Fibroblast of lung (primary cell): ENCODE measurements at regions not wholly inside any gene's neighbourhood (a gene's known extent, or its start where the extent isn't known, plus 50 kb on each side); places are given as distances from the start of the nearest gene placed in this dataset.
"Not testable (repeated sequence)": the region's sequence is repeated elsewhere in the genome, so short reads cannot be mapped to it uniquely, and the experiment has no call there.

ENCODE experiments used
- DNase-seq, 2 donors: peaks; one replicate each; pipeline versions ENCODE4 v3.0.0 to v3.0.0-alpha.2; 2010; ENCODE audit warnings: low read depth in 2 of 2
- H2AFZ ChIP-seq: 2 replicates; pipeline ENCODE4 v1.5.1; 2012; ENCODE audit warnings: low read length, control low read depth, inconsistent platforms
- H3K27ac ChIP-seq: 2 replicates; pipeline ENCODE4 v1.5.1; 2011; ENCODE audit warnings: low read length, control low read depth; ENCODE audit not compliant: insufficient read depth
- H3K27me3 ChIP-seq: 2 replicates; pipeline ENCODE4 v1.5.1; 2011; ENCODE audit warnings: mild to moderate bottlenecking, low read length; ENCODE audit not compliant: control insufficient read depth, insufficient read depth
- H3K36me3 ChIP-seq: 2 replicates; pipeline ENCODE4 v1.5.1; 2011; ENCODE audit warnings: low read length; ENCODE audit not compliant: control insufficient read depth, insufficient read depth
- H3K4me1 ChIP-seq: 2 replicates; pipeline ENCODE4 v1.5.1; 2011; ENCODE audit warnings: low read length; ENCODE audit not compliant: control insufficient read depth, insufficient read depth; ENCODE audit errors: extremely low read depth
- H3K4me2 ChIP-seq: 2 replicates; pipeline ENCODE4 v1.5.1; 2011; ENCODE audit warnings: low read length, control low read depth; ENCODE audit not compliant: insufficient read depth; ENCODE audit errors: extremely low read depth
- H3K4me3 ChIP-seq, 4 experiments: fragments of 200-600 bp in 1 of 4; sonication (generic) in 1 of 4; replicated peaks in 1 of 4; 2 replicates each; pipeline ENCODE4 v1.5.1; 2011 to 2016; ENCODE audit warnings: low read length in 4 of 4, low read depth in 3 of 4, mild to moderate bottlenecking in 3 of 4, control low read depth in 2 of 4, inconsistent platforms in 1 of 4, mixed read lengths in 1 of 4; ENCODE audit not compliant: insufficient read depth in 1 of 4; ENCODE audit errors: control extremely low read depth in 1 of 4
- H3K79me2 ChIP-seq: 2 replicates; pipeline ENCODE4 v1.5.1; 2012; ENCODE audit warnings: mild to moderate bottlenecking, low read length, inconsistent platforms; ENCODE audit not compliant: control insufficient read depth, insufficient read depth
- H3K9ac ChIP-seq: 2 replicates; pipeline ENCODE4 v1.5.1; 2011; ENCODE audit warnings: mild to moderate bottlenecking, low read length, control low read depth; ENCODE audit not compliant: insufficient read depth
- H3K9me3 ChIP-seq: 2 replicates; pipeline ENCODE4 v1.5.1; 2012; ENCODE audit warnings: low read depth, low read length; ENCODE audit not compliant: control insufficient read depth, insufficient read depth
- H4K20me1 ChIP-seq: 2 replicates; pipeline ENCODE4 v1.5.1; 2011; ENCODE audit warnings: low read length; ENCODE audit not compliant: control insufficient read depth, insufficient read depth; ENCODE audit errors: extremely low read depth
- CTCF ChIP-seq, 2 donors: IDR thresholded peaks in 1 of 2; conservative IDR thresholded peaks in 1 of 2; 1 replicate in 1 of 2; 2 replicates in 1 of 2; pipeline ENCODE4 v1.5.1; 2011 to 2012; ENCODE audit warnings: low read length in 2 of 2, control low read depth in 1 of 2, inconsistent platforms in 1 of 2, low read depth in 1 of 2, mild to moderate bottlenecking in 1 of 2
- EZH2 ChIP-seq: IDR thresholded peaks from 2 replicates; pipeline ENCODE4 v1.5.1; 2012; ENCODE audit warnings: low read length, control low read depth, mild to moderate bottlenecking; ENCODE audit errors: missing control alignments

- Histone ChIP-seq H2AFZ (no peak overlapping the region), H4K20me1 (no peaks in the 10 kb centered on the region), H3K36me3 (no peaks in the 10 kb centered on the region), H3K27ac (no peak overlapping the region), H3K4me1 (no peaks in the 10 kb centered on the region), H3K79me2 (no peaks in the 10 kb centered on the region), H3K9me3 (no peaks in the 10 kb centered on the region), H3K4me2 (no peak overlapping the region), H3K27me3 (no peaks in the 10 kb centered on the region), H3K4me3 (no peak overlapping the region), H3K9ac (no peak overlapping the region)
- DNase-seq = no peak
- no peak for TF ChIP-seq EZH2
- TF ChIP-seq CTCF (conservative IDR thresholded peaks at IDR 0.05 in 1 of 2, IDR thresholded peaks at IDR 0.05 in 1 of 2; ENCODE audit: low read depth in 1 of 2, low read length in 2 of 2) = no peak
Observed at GRCh38 chr5:113761594-113761993, 248.1 kb downstream of the YTHDC2 start.

- Histone ChIP-seq H3K4me1 (no peaks in the 10 kb centered on the region), H3K27ac (no peak overlapping the region), H2AFZ (no peak overlapping the region), H3K4me3 (no peak overlapping the region), H3K27me3 (no peaks in the 10 kb centered on the region), H3K9ac (no peak overlapping the region), H3K36me3 (no peaks in the 10 kb centered on the region), H4K20me1 (no peaks in the 10 kb centered on the region), H3K9me3 (no peaks in the 10 kb centered on the region), H3K79me2 (no peaks in the 10 kb centered on the region), H3K4me2 (no peak overlapping the region)
- TF ChIP-seq EZH2 (no peak), CTCF (conservative IDR thresholded peaks at IDR 0.05 in 1 of 2, IDR thresholded peaks at IDR 0.05 in 1 of 2; ENCODE audit: low read depth in 1 of 2, low read length in 2 of 2) (no peak)
- DNase-seq = no peak
Observed at GRCh38 chr5:113764382-113764781, 250.9 kb downstream of the YTHDC2 start.

GRCh38 chr5:113766827-113767226, 253.3 kb downstream of the YTHDC2 start:
- not testable (repeated sequence) for H2AFZ ChIP-seq, H4K20me1 ChIP-seq, H3K36me3 ChIP-seq, DNase-seq, H3K79me2 ChIP-seq, H3K9me3 ChIP-seq, H3K4me3 ChIP-seq, H3K4me1 ChIP-seq, H3K27ac ChIP-seq, H3K27me3 ChIP-seq, H3K9ac ChIP-seq, H3K4me2 ChIP-seq

- Histone ChIP-seq H3K36me3 (no peaks in the 10 kb centered on the region), H3K9ac (no peak overlapping the region), H2AFZ (no peak overlapping the region), H4K20me1 (no peaks in the 10 kb centered on the region), H3K79me2 (no peaks in the 10 kb centered on the region), H3K27me3 (no peaks in the 10 kb centered on the region), H3K4me1 (no peaks in the 10 kb centered on the region), H3K27ac (no peak overlapping the region), H3K4me2 (no peak overlapping the region), H3K4me3 (no peak overlapping the region), H3K9me3 (no peaks in the 10 kb centered on the region)
- TF ChIP-seq CTCF (conservative IDR thresholded peaks at IDR 0.05 in 1 of 2, IDR thresholded peaks at IDR 0.05 in 1 of 2; ENCODE audit: low read depth in 1 of 2, low read length in 2 of 2) = no peak
- no peak for TF ChIP-seq EZH2
- DNase-seq = no peak
Observed at GRCh38 chr5:113770648-113771047, 257.2 kb downstream of the YTHDC2 start.
